HUES48 (cell line): ENCODE measurements at regions not wholly inside any gene's neighbourhood (a gene's known extent, or its start where the extent isn't known, plus 50 kb on each side); places are given as distances from the start of the nearest gene placed in this dataset.

Experiments used
- H3K27ac ChIP-seq: one replicate; pipeline ENCODE4 v1.7.0; 2013; ENCODE audit warnings: low read depth, low read length, inconsistent platforms
- H3K27me3 ChIP-seq: 2 replicates; pipeline ENCODE4 v1.6.1; 2013; ENCODE audit warnings: mild to moderate bottlenecking, low read length; ENCODE audit not compliant: control insufficient read depth, insufficient read depth
- H3K36me3 ChIP-seq: 2 replicates; pipeline ENCODE4 v1.6.1; 2013; ENCODE audit warnings: low read length; ENCODE audit not compliant: control insufficient read depth, insufficient read depth
- H3K4me1 ChIP-seq: 2 replicates; pipeline ENCODE4 v1.6.1; 2013; ENCODE audit warnings: mild to moderate bottlenecking, low read length; ENCODE audit not compliant: control insufficient read depth, insufficient read depth
- H3K4me3 ChIP-seq: 2 replicates; pipeline ENCODE4 v1.5.1; 2013; ENCODE audit warnings: mild to moderate bottlenecking, low read depth, low read length
- H3K9ac ChIP-seq: 2 replicates; pipeline ENCODE4 v1.6.1; 2013; ENCODE audit warnings: mild to moderate bottlenecking, low read depth, low read length, moderate library complexity
- H3K9me3 ChIP-seq: 2 replicates; pipeline ENCODE4 v1.6.1; 2013; ENCODE audit warnings: low read length; ENCODE audit not compliant: control insufficient read depth, insufficient read depth

DNA sequence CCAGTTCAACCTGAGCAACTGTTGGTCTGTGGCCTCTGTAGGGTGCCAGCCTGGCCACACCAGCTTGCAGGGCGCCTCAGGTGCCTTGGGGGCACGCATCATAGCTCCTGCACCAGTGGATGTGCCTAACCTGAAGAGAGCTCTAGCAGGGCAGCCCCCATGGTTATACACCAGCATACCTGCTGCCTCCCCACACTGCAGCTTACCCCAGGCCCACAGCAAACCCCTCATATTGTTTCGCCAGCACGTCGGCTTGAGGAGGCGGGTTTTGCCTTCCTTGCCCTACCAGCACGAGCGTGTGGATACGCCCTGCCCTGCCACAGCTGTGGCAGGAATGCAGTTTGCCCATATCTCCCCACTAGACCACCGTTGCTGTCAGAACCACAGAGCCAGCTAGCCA, 435.9 kb downstream of the SLCO4C1 start:
- H3K9ac ChIP-seq: no peak overlapping the region
- H3K4me1 ChIP-seq: no peaks in the 10 kb centered on the region
- H3K27ac ChIP-seq: no peak overlapping the region

GRCh38 chr5:101846496-101846895, 449.6 kb downstream of the SLCO4C1 start:
- Histone ChIP-seq H3K36me3 (no peaks in the 10 kb centered on the region), H3K27ac (no peak overlapping the region), H3K4me3 (no peak overlapping the region), H3K9ac (no peak overlapping the region), H3K27me3 (no peaks in the 10 kb centered on the region), H3K9me3 (no peaks in the 10 kb centered on the region), H3K4me1 (no peaks in the 10 kb centered on the region)

More for the DNA sequence above, 435.9 kb downstream of the SLCO4C1 start:
- Histone ChIP-seq H3K27me3 (no peaks in the 10 kb centered on the region), H3K4me3 (no peak overlapping the region), H3K36me3 (no peaks in the 10 kb centered on the region), H3K9me3 (no peaks in the 10 kb centered on the region)

DNA sequence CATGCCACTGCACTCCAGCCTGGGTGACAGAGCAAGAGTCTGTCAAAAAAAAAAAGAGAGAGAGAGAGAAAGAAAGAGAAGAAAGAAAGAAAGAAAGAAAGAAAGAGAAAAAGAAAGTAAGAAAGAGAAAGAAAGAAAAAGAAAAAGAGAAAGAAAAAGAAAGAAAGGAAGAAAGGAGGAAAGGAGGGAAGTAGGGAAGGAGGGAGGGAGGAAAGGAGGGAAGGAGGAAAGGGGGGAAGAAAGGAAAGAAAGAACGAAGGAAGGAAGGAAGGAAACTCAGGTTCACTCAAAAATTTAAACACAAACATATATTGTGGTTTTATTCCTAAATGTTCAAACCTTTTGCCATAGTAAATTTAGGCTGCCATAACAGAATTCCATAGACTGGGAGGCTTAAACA, 453.0 kb downstream of the SLCO4C1 start:
- no peak overlapping the region for H3K27ac ChIP-seq
- H3K36me3 ChIP-seq: no peaks in the 10 kb centered on the region

DNA sequence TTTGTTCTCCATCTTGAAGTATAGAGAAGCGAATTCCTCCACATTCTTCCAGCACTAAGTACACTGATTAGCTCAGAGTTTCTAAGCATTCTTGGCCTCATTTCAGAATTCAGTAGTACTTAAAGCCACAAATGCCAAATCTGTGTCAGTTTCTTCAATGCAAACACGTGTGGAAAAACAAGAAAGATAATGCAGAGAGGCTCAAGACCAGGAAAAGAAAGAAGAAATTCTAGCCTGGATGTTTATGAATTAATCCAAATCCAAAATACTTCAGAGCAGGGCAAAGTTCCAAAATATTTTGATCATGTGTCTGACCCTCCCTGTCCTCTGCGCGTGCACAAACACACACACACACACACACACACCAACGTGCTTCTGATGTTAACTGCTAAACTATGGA, 457.6 kb downstream of the SLCO4C1 start:
- H3K27me3 ChIP-seq: no peaks in the 10 kb centered on the region
- H3K36me3 ChIP-seq: no peaks in the 10 kb centered on the region
- H3K9me3 ChIP-seq: no peaks in the 10 kb centered on the region
- no peak overlapping the region for H3K27ac ChIP-seq
- no peaks in the 10 kb centered on the region for H3K4me1 ChIP-seq
- no peak overlapping the region for H3K9ac ChIP-seq
- no peak overlapping the region for H3K4me3 ChIP-seq

More for the DNA sequence above, 453.0 kb downstream of the SLCO4C1 start:
- Histone ChIP-seq H3K27me3 (no peaks in the 10 kb centered on the region), H3K4me3 (no peak overlapping the region), H3K4me1 (no peaks in the 10 kb centered on the region), H3K9ac (no peak overlapping the region), H3K9me3 (no peaks in the 10 kb centered on the region)

DNA sequence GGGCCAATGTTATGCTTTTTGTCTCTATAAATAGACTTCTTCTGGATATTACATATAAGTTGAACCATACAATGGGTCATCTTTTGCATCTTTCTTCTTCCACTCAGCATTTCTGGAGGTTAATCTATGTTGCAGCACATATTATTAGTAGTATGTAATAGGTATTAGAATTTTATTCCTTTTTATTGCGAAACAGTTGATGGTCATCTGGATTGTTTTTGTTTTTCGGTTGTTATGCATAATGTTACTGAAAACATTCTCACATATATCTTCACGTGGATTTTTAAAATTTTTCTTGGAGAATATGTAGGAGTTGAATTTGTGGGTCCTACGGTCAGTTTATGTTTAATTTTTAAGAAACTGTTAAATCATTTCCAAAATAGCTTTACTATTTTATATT, 466.8 kb downstream of the SLCO4C1 start:
- no peak overlapping the region for H3K4me3 ChIP-seq
- H3K9ac ChIP-seq: no peak overlapping the region
- no peaks in the 10 kb centered on the region for H3K4me1 ChIP-seq
- H3K9me3 ChIP-seq: 0 out of 2 replicates have a peak, but pooled peaks cover 5% of the 10 kb centered on the region
- no peaks in the 10 kb centered on the region for H3K36me3 ChIP-seq
- no peaks in the 10 kb centered on the region for H3K27me3 ChIP-seq
- no peak overlapping the region for H3K27ac ChIP-seq

DNA sequence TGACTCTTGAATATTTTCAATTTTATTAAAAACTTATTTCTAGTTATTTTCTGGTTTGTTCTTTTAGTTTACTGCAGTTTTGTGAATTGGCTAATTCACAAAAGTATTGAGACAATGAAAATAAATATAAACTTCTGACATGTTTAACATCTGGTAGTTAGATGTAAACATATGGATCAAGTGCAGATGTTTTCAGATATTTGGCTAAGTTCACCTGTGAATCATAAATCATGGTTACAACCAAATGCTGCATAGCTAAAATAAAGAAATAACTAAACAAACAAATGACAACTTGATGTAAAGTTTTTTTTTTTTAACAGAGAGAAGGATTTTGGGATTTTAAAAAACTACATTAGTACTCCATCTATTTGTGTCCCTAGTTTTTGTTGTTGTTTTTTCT, 484.6 kb downstream of the SLCO4C1 start:
- Histone ChIP-seq H3K27me3 (no peaks in the 10 kb centered on the region), H3K36me3 (no peaks in the 10 kb centered on the region), H3K27ac (no peak overlapping the region), H3K9me3 (no peaks in the 10 kb centered on the region), H3K4me1 (no peaks in the 10 kb centered on the region), H3K9ac (no peak overlapping the region), H3K4me3 (no peak overlapping the region)

GRCh38 chr5:101806410-101806809, 489.7 kb downstream of the SLCO4C1 start:
- no peak overlapping the region for H3K27ac ChIP-seq
- no peaks in the 10 kb centered on the region for H3K27me3 ChIP-seq
- no peaks in the 10 kb centered on the region for H3K4me1 ChIP-seq
- no peak overlapping the region for H3K9ac ChIP-seq
- H3K36me3 ChIP-seq: no peaks in the 10 kb centered on the region
- no peak overlapping the region for H3K4me3 ChIP-seq
- no peaks in the 10 kb centered on the region for H3K9me3 ChIP-seq

DNA sequence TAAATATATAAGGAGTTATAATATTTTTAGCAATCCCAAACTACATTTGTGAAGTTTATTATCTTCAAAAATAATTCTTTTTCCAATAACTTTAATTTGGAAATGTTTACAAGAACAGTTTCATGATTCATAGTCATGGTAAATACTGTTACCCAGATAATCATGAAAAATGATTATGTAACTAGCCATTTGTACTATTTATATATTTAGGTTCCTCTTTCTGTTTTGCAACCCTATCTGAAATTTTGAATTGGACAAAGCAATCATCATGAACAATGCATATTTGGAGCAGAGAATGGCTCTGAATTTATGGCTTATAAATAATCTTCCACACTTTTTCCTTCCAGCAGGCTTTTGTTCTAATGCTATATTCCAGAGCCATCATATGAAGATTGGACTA, 499.7 kb downstream of the SLCO4C1 start:
- Histone ChIP-seq H3K27me3 (no peaks in the 10 kb centered on the region), H3K27ac (no peak overlapping the region), H3K9ac (no peak overlapping the region), H3K36me3 (no peaks in the 10 kb centered on the region), H3K4me1 (no peaks in the 10 kb centered on the region), H3K4me3 (no peak overlapping the region), H3K9me3 (no peaks in the 10 kb centered on the region)

GRCh38 chr5:101788797-101789196, 507.3 kb downstream of the SLCO4C1 start:
- H3K9ac ChIP-seq: no peak overlapping the region
- peaks cover 48% of the 10 kb centered on the region for H3K27me3 ChIP-seq

DNA sequence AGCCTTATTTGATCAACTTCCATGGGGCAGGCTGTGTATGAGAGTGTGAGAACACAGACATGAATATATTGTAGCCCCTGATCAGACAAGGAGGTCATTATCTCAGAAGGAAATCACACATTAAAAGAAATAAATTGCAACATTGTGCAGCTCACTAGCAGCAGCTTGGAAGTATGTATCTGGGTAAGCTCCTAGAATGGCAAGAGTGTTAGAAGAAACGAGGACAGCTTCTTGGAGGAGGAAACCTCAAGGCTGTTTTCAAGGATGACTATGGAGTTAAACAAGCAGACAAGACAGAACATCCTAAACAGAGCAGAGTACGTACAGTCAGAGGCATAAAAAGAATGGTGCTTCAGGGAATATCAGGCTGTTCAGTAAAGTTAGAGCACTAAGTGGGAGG, 511.0 kb downstream of the SLCO4C1 start:
- Histone ChIP-seq H3K9ac (no peak overlapping the region), H3K27me3 (peaks cover 56% of the 10 kb centered on the region), H3K4me1 (peaks cover 13% of the 10 kb centered on the region), H3K9me3 (no peaks in the 10 kb centered on the region), H3K4me3 (no peak overlapping the region), H3K27ac (no peak overlapping the region), H3K36me3 (no peaks in the 10 kb centered on the region)

More at GRCh38 chr5:101788797-101789196, 507.3 kb downstream of the SLCO4C1 start:
- Histone ChIP-seq H3K4me3 (no peak overlapping the region), H3K9me3 (no peaks in the 10 kb centered on the region), H3K4me1 (peaks cover 11% of the 10 kb centered on the region), H3K36me3 (no peaks in the 10 kb centered on the region), H3K27ac (no peak overlapping the region)

DNA sequence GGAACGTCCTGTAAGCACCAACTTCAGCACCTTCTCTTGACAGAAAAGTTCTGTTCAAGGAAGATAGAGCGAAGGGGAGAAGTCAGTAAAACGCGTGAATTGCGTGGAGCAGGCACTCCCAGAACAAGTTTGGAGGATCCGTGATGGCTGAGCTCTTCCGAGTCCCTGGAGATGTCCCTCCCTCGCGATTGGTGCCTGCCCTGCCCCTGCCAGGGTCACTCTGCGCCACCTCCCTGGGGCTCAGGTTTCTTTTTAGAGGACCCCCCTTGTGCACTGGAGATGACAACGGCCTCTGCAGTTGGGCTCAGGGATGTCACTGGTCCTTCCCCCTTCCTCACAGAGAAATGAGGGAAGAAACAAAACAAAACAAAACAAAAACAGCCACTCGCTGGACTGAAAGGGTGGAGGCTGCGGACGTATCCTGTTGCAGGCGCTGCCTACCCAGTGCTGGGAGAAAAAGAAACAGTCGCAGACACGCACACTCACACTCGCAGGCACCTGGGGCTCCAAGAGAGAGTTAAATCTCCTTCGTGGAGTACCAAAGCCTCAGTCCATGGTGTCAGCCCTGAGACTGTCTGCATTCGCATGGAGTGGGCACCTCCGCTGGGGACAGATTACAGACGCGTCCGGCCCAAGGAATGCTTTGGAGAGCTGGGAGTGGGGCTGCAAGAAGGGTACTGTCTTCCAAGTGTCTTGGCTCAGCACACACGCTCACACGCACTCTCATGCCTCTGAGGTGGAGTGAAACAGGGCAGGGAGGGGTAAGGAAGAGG, 512.7 kb downstream of the SLCO4C1 start:
- H3K4me3 ChIP-seq: no peak overlapping the region; the same call in 1 of the 2 replicates
- H3K27me3 ChIP-seq: peaks cover 40% of the 10 kb centered on the region
- no peak overlapping the region for H3K27ac ChIP-seq
- no peaks in the 10 kb centered on the region for H3K9me3 ChIP-seq
- no peak overlapping the region for H3K9ac ChIP-seq
- H3K4me1 ChIP-seq: peaks cover 6% of the 10 kb centered on the region; the same call in 1 of the 2 replicates
- no peaks in the 10 kb centered on the region for H3K36me3 ChIP-seq
